Mucosa of rectum (tissue), 2 donors: ENCODE measurements at regions not wholly inside any gene's neighbourhood (a gene's known extent, or its start where the extent isn't known, plus 50 kb on each side); places are given as distances from the start of the nearest gene placed in this dataset.

Source experiments
- H3K27ac ChIP-seq, 2 donors: one replicate each; pipeline ENCODE4 v1.7.0; 2013; ENCODE audit warnings: inconsistent platforms in 2 of 2, low read depth in 2 of 2, low read length in 2 of 2
- H3K27me3 ChIP-seq, 2 donors: one replicate each; pipeline ENCODE4 v1.7.0; 2013; ENCODE audit warnings: low read length in 2 of 2; ENCODE audit not compliant: control insufficient read depth in 2 of 2, insufficient read depth in 2 of 2
- H3K36me3 ChIP-seq, 2 donors: one replicate each; pipeline ENCODE4 v1.7.0; 2013; ENCODE audit warnings: low read length in 2 of 2; ENCODE audit not compliant: control insufficient read depth in 2 of 2, insufficient read depth in 2 of 2
- H3K4me1 ChIP-seq, 2 donors: one replicate each; pipeline ENCODE4 v1.7.0; 2013; ENCODE audit warnings: low read length in 2 of 2, mild to moderate bottlenecking in 1 of 2; ENCODE audit not compliant: control insufficient read depth in 2 of 2, insufficient read depth in 2 of 2
- H3K4me3 ChIP-seq, 2 donors: one replicate each; pipeline ENCODE4 v1.7.0; 2013; ENCODE audit warnings: low read length in 2 of 2
- H3K9ac ChIP-seq, 2 donors: one replicate each; pipeline ENCODE4 v1.7.0; 2013; ENCODE audit warnings: low read length in 2 of 2, low read depth in 1 of 2, mild to moderate bottlenecking in 1 of 2
- H3K9me3 ChIP-seq, 2 donors: one replicate each; pipeline ENCODE4 v1.7.0; 2013; ENCODE audit warnings: low read length in 2 of 2; ENCODE audit not compliant: control insufficient read depth in 2 of 2
- donor health status: healthy.
- donor health status: Normal muscosa, but diverticular disease.

GRCh38 chr1:105386489-105386888, 1636.8 kb downstream of the AMY1C start:
- Histone ChIP-seq H3K27me3 (no peaks in the 10 kb centered on the region), H3K4me3 (no peak overlapping the region), H3K27ac (no peak overlapping the region), H3K4me1 (no peaks in the 10 kb centered on the region), H3K9ac (no peak overlapping the region), H3K36me3 (no peaks in the 10 kb centered on the region), H3K9me3 (no peaks in the 10 kb centered on the region)

- Histone ChIP-seq H3K4me3 (no peak overlapping the region), H3K9me3 (peaks cover 0 to 7% of the 10 kb centered on the region in 2 donors), H3K9ac (no peak overlapping the region), H3K36me3 (no peaks in the 10 kb centered on the region), H3K4me1 (no peaks in the 10 kb centered on the region), H3K27me3 (no peaks in the 10 kb centered on the region), H3K27ac (no peak overlapping the region)
Observed at GRCh38 chr1:105396001-105396400, 1646.3 kb downstream of the AMY1C start.

DNA sequence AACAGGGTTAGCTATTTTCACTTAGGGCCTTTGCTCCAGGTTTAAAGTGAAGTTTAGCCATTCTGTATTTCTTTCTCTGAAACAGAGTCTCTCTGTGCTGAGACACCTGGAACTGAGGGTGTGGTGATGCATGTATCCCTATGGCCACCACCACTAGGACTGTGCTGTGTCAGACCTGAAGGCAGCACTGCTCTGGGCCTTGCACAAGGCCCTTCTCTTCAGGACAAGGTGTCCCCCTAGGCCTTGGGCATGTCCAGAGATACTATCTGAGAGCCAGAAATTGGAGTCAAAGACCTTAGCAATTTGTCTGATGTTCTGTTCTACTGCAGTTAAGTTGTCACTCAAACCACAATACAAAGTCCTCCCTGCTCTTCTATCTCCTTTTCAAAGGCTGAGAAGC, 1649.2 kb downstream of the AMY1C start:
- Histone ChIP-seq H3K9ac (no peak overlapping the region), H3K27ac (no peak overlapping the region), H3K27me3 (no peaks in the 10 kb centered on the region), H3K9me3 (peaks cover 0 to 7% of the 10 kb centered on the region in 2 donors), H3K4me1 (no peaks in the 10 kb centered on the region), H3K36me3 (no peaks in the 10 kb centered on the region), H3K4me3 (no peak overlapping the region)

DNA sequence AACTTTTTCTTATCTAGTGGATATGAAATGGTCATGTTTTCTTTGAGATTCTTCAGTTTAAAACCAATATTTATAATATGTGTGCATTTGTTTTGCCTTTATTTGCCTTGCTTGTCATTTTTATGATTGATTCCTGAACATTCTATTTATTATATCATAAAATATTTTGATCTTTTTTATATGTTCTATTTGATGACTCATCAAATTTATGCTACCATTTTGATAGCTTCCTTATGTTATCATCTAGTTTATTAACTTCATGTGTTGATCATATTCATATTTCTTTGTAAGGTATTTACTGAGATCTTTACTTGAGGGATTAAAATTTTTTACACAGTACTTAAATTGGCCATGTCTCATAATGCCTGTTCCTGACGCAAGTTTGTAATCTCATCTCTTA, 1650.0 kb downstream of the AMY1C start:
- Histone ChIP-seq H3K36me3 (no peaks in the 10 kb centered on the region), H3K9me3 (peaks cover 0 to 7% of the 10 kb centered on the region in 2 donors), H3K9ac (no peak overlapping the region), H3K27me3 (no peaks in the 10 kb centered on the region), H3K27ac (no peak overlapping the region), H3K4me1 (no peaks in the 10 kb centered on the region), H3K4me3 (no peak overlapping the region)

DNA sequence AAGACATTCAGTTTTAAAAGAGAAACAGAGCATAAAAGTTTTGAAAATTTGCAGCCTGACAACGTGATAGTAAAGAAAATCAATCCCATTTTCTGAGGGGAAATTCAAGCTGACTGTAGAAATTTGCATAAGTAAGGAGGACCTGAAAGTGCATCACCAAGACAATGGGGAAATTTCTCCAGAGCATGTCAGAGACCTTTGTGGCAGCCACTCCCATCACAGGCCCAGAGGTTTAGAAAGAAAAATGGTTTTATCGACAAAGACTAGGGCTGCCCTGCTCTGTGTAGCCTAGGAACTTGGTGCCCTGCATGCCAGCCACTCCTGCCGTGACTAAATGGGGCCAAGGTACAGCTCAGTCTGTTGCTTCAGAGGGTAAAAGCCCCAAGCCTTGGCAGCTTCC, 1640.2 kb upstream of the PRMT6 start:
- no peak overlapping the region for H3K9ac ChIP-seq
- H3K27me3 ChIP-seq: no peaks in the 10 kb centered on the region
- no peak overlapping the region for H3K27ac ChIP-seq
- H3K9me3 ChIP-seq: no peaks in the 10 kb centered on the region
- H3K4me3 ChIP-seq: no peak overlapping the region
- H3K4me1 ChIP-seq: no peaks in the 10 kb centered on the region
- no peaks in the 10 kb centered on the region for H3K36me3 ChIP-seq

DNA sequence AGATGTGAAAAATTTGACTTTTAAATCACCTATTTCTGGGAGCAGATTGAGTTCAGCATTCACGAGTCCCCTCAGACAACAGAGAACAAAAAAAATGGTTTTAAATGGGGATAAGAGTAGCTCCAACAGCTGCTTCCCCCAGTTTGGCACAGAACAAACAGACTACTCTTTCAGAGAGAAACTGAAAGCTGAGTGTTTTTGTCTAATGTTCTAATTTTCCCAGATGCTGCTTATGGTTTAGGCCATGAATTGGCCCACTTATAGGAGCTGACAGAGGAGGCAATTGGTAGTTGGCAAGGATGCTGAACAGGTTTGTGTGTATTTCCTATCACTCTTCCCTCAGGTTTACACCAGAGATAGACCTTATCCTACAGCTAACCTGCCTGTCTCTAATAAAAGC, 1637.4 kb upstream of the PRMT6 start:
- no peaks in the 10 kb centered on the region for H3K9me3 ChIP-seq
- H3K9ac ChIP-seq: no peak overlapping the region
- no peaks in the 10 kb centered on the region for H3K36me3 ChIP-seq
- H3K27me3 ChIP-seq: no peaks in the 10 kb centered on the region
- no peak overlapping the region for H3K27ac ChIP-seq
- H3K4me3 ChIP-seq: no peak overlapping the region
- H3K4me1 ChIP-seq: no peaks in the 10 kb centered on the region

DNA sequence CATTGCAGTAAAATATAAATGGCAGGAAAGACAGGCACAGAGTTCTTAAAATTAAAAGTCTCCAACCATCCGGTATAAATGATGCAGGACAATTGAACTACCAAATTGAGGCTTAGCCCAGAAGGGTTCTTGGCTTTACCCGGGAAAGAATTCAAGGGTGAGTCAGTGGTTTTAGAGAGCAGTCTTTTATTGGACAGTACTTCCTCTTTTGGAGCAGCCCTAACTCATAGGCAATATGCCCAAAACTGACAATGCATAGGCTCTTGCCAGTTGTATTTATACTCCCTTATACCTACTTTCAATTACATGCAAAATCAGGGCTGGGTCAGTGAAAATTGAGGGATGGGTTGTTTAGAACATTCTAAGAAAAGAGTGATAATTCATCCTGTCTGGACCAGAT, 1628.9 kb upstream of the PRMT6 start:
- Histone ChIP-seq H3K36me3 (no peaks in the 10 kb centered on the region), H3K9ac (no peak overlapping the region), H3K4me3 (no peak overlapping the region), H3K9me3 (no peaks in the 10 kb centered on the region), H3K27ac (no peak overlapping the region), H3K4me1 (no peaks in the 10 kb centered on the region), H3K27me3 (no peaks in the 10 kb centered on the region)

DNA sequence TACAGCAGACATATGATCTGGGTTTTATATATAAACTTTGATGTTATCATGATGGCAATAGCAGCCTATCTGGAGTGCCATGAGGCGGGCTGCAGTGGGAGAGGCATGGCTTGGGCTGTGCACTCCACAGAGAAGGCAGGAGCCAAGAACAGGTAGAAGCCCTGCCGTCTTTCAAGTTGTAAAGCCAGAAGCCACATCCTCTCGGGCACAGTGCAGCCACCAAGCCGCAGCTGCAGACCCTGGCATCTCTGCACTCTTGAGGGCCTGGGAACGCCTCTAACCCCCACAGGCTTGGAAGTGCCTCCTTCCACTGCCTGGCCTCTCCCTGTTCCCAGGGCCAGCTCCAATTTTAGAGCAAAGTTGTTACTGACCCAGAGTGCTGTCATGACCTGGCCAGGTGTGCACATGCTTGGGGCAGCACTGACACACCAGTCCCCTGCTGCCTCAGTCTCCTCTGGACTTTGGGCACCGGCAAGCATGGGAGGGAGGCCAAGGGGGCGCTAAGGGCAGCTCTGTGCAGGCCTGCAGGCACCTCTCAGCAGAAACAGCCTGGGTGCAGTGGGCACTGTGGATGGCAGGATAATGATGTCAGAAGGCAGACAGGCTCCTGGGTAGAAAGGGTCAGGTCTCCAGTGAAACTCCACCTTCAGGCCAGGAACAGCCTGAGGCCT, 1619.8 kb upstream of the PRMT6 start:
- Histone ChIP-seq H3K4me3 (no peak overlapping the region), H3K9me3 (no peaks in the 10 kb centered on the region), H3K9ac (no peak overlapping the region), H3K27ac (no peak overlapping the region), H3K4me1 (no peaks in the 10 kb centered on the region), H3K36me3 (no peaks in the 10 kb centered on the region), H3K27me3 (no peaks in the 10 kb centered on the region)

- Histone ChIP-seq H3K4me1 (no peaks in the 10 kb centered on the region), H3K9ac (no peak overlapping the region), H3K27ac (no peak overlapping the region), H3K27me3 (no peaks in the 10 kb centered on the region), H3K4me3 (no peak overlapping the region), H3K36me3 (no peaks in the 10 kb centered on the region), H3K9me3 (no peaks in the 10 kb centered on the region)
Observed at GRCh38 chr1:105437847-105438246, 1618.6 kb upstream of the PRMT6 start.

DNA sequence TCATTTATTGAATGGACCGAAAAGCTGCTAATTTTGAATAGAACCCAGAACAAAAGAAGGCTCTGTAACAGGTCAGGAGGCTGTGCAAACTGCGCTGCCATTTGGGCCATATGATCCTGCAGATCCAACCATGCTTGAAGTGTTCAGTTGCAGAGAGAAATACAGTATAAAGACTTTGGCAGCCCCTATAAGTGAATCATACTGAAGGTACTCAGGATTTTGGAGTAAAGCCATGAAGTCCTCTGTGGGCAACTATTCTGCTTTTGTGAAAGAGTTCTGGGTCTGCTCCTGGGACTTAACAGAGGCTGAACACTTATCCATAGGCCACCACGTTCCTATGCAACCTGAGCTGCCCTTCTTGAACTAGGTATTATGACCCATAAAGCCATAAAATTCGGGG, 1613.6 kb upstream of the PRMT6 start:
- Histone ChIP-seq H3K4me3 (no peak overlapping the region), H3K9me3 (no peaks in the 10 kb centered on the region), H3K36me3 (no peaks in the 10 kb centered on the region), H3K4me1 (no peaks in the 10 kb centered on the region), H3K9ac (no peak overlapping the region), H3K27me3 (no peaks in the 10 kb centered on the region), H3K27ac (no peak overlapping the region)

- H3K9ac ChIP-seq: no peak overlapping the region
- no peaks in the 10 kb centered on the region for H3K27me3 ChIP-seq
- no peaks in the 10 kb centered on the region for H3K9me3 ChIP-seq
- H3K36me3 ChIP-seq: no peaks in the 10 kb centered on the region
- H3K4me3 ChIP-seq: no peak overlapping the region
- no peak overlapping the region for H3K27ac ChIP-seq
- no peaks in the 10 kb centered on the region for H3K4me1 ChIP-seq
Observed at GRCh38 chr1:105459759-105460158, 1596.7 kb upstream of the PRMT6 start.
